Sciatic nerve (tissue), 2 donors: ENCODE measurements at regions not wholly inside any gene's neighbourhood (a gene's known extent, or its start where the extent isn't known, plus 50 kb on each side); places are given as distances from the start of the nearest gene placed in this dataset.
"Not testable (repeated sequence)": the region's sequence is repeated elsewhere in the genome, so short reads cannot be mapped to it uniquely, and the experiment has no call there.

Experiments used
- ATAC-seq: fragments of 200-7000 bp; cut with Tn5 transposase; one replicate; pipeline ENCODE4 v1.9.1; 2020; ENCODE audit warnings: mild to moderate bottlenecking, moderate library complexity
- DNase-seq: peaks from one replicate; pipeline ENCODE4 v3.0.0-alpha.2; 2020; ENCODE audit warnings: low spot score
- intact Hi-C: fragments of 100-400 bp; cut with DNase I; formaldehyde crosslinking; loops from one replicate; pipeline ENCODE4 v1.14.2; 2022
- donor health status: DM: no; HTN: no; CAD: no.
- donor health status: DM: no; HTN: no; CAD: no.

GRCh38 chr3:10717756-10718155 is 98.3 kb upstream of the SLC6A11 start:
- intact Hi-C loops, result no loop called here
- DNase-seq, result no peak
- no peak for ATAC-seq

DNA sequence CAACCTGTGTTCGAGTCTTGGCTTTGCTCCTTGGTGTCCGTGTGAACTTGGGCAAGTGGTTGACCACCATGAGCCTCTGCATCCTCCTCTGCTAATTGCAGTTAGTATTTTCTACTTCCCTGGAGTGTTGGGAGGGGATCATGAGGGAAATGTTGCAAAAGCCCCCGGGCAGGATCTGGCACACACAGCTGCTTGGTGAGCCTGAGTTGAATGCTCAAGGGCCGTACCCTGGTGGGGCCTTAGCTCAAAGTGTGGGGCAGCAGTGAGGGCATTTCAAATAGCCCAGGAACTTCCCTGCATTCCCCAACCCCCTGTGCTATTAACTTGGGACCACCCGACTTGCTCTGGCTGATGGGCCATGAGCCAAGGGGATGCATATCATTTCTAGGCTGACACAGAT is 94.9 kb upstream of the SLC6A11 start:
- ATAC-seq, result no peak
- intact Hi-C loops, result no loop called here
- DNase-seq, result no peak

DNA sequence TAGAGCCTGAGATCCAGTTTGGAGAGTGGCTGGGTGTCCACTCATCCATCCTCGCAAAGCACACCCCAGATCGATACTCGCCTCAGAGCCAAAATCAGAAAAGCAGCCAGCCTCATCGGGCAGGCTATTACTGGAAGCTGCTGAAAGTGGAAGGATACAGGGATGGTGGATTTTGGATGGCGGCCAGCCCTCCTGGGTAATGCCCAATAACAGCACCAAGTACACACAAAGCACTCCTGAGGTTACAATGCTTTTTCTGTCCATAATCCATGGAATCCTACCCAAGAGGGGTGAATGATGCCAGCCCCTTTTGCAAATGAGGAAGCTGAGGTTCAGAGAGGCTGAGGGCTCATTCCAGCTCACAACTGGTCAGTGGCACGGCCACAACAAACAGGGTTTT is 93.1 kb upstream of the SLC6A11 start:
- no peak for ATAC-seq
- no peak for DNase-seq
- intact Hi-C loops, result no loop called here

GRCh38 chr3:10723991-10724390 is 92.0 kb upstream of the SLC6A11 start:
- DNase-seq (no peak), ATAC-seq (no peak)
- intact Hi-C loops, result no loop called here

- ATAC-seq (no peak), DNase-seq (no peak)
- intact Hi-C loops, result no loop called here
These were observed 91.0 kb upstream of the SLC6A11 start for GRCh38 chr3:10725067-10725466.

GRCh38 chr3:10725846-10726245 is 90.2 kb upstream of the SLC6A11 start:
- DNase-seq (no peak), ATAC-seq (no peak)
- intact Hi-C loops, result no loop called here

GRCh38 chr3:10726787-10727186 is 89.2 kb upstream of the SLC6A11 start:
- intact Hi-C loops, result no loop called here
- ATAC-seq (no peak), DNase-seq (no peak)

GRCh38 chr3:10729439-10729838 is 86.6 kb upstream of the SLC6A11 start:
- intact Hi-C loops, result no loop called here
- DNase-seq, result no peak

GRCh38 chr3:10732292-10732691 is 83.7 kb upstream of the SLC6A11 start:
- intact Hi-C loops, result no loop called here
- DNase-seq (no peak), ATAC-seq (no peak)

More at GRCh38 chr3:10729439-10729838, 86.6 kb upstream of the SLC6A11 start:
- ATAC-seq, result no peak

GRCh38 chr3:10733297-10733696 is 82.7 kb upstream of the SLC6A11 start:
- DNase-seq (no peak), ATAC-seq (no peak)
- intact Hi-C loops, result no loop called here

GRCh38 chr3:10736444-10736843 is 79.6 kb upstream of the SLC6A11 start:
- ATAC-seq, DNase-seq: not testable (repeated sequence)
- intact Hi-C loops, result loop anchor here (5.0 kb wide), 1 partner anchor 394 kb away; no protein-coding TSS in a partner anchor

DNA sequence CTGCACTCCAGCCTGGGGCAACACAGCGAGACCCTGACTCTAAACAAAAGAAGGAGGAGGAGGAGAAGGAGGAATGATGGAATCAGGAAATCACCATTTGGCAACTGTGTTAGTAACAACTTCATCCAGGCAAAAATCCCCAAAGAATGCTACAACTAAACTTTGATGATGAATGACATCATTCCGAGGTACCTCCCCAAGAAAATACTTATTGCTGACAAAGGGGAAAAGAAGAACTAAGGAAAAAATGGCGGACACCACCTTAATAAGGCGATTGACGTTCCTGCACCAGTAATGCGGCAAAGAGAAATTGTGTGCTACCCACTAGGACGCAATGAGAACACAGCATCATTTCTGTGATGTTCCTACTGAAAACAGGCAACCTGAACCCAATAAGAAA is 78.2 kb upstream of the SLC6A11 start:
- no peak for ATAC-seq
- DNase-seq, result no peak
- intact Hi-C loops, result loop anchor here (5.0 kb wide), 1 partner anchor 395 kb away; no protein-coding TSS in a partner anchor

DNA sequence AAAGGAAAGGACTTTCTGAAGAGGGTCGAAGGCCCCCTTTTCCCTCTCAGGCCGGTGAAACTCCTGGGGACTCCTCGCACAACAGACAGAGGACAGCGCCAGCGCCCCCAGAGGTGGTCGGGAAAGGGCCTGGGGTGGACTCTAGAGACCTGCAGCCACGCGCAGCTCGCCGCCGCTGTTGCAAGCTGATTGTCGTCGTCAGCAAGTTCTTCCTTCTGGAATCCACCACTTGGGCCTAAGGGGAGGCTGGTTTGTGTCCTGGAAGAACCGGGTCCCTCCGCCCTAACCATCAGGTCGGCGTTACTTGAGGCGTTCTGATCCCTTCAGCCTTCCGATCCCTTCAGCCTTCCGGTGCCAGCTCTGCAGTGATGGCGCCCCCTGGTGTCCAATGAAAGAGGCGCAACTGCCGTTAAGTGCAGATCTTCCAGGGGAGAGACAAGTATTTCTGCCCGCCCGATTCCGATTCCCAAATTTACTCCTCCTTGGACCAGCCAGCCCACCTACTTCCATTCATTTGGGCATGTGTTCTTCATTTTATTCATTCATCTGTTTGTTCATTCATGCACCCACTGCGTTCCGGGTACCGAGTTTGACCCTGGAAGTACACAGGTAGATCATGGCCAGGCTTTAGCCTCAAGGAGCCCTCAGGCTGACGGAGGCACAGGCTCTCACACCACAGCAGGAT is 77.2 kb upstream of the SLC6A11 start:
- peak; percentile 84 for DNase-seq
- intact Hi-C loops, result loop anchor here (5.0 kb wide), 1 partner anchor 397 kb away; no protein-coding TSS in a partner anchor
- ATAC-seq, result peak; percentile 66

DNA sequence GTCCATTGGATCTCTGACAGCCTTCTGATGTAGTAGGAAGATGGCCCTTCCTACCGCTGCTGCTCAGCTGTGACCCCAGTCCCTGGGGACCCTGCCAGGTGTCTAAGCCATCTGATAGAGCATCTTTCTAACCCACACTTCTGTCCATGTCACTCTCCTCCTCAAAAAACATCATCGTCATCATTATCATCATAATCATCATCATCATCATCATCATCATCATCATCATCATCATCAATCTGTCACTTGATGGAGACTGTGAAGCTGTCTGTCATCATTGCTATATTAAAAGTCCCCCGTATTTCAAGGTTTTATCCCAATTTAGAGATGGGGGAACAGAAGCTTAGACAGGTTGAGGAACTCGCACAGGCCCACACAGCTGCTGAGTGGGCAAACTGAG is 75.1 kb upstream of the SLC6A11 start:
- no peak for ATAC-seq
- no peak for DNase-seq
- intact Hi-C loops, result no loop called here

GRCh38 chr3:10741891-10742671 is 73.9 kb upstream of the SLC6A11 start:
- DNase-seq, result no peak
- intact Hi-C loops, result no loop called here
- no peak for ATAC-seq

GRCh38 chr3:10743366-10744097 is 72.5 kb upstream of the SLC6A11 start:
- intact Hi-C loops, result no loop called here
- DNase-seq (no peak), ATAC-seq (no peak)

DNA sequence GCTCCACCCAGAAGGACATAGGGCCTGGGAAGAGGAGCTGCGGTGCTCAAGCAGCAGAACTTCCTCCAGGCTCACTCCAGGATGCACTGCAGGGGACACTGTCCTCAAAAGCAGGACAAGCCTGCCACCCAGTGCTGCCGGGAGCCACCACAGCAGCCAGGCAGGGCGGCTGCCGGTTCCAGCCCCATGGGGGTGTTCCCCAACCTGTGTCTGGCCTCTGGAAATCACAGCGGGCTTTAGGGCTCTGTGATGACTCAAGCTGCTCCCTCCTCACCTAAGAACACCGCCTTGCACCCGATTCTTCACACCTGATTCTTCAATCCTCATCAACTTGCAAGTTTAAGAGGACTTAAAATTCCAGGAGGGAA is 71.9 kb upstream of the SLC6A11 start:
- intact Hi-C loops, result no loop called here
- ATAC-seq (no peak), DNase-seq (no peak)

- intact Hi-C loops, result no loop called here
- no peak for DNase-seq
- no peak for ATAC-seq
These were observed 70.6 kb upstream of the SLC6A11 start for GRCh38 chr3:10745392-10745791.

GRCh38 chr3:10746001-10746400 is 70.0 kb upstream of the SLC6A11 start:
- ATAC-seq, result no peak
- no peak for DNase-seq
- intact Hi-C loops, result no loop called here

DNA sequence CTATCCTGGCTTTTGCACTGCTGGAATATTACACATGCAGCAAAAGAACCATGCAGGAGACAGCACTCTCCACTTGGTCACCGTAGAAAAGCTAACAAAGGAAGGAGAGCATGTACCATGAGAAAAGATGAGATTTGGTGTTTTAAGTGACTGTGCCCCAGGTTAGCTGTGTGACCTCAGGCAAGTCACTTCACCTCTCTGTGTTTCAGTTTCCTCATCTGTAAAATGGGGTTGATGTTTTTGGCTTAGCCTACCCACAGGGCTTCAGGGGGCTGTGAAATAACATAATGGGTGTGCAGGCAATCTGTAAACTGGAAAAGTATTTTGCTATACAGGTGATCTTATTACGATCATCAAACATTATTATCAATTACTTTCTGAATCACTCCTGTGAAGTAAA is 69.3 kb upstream of the SLC6A11 start:
- ATAC-seq (no peak), DNase-seq (no peak)
- intact Hi-C loops, result no loop called here
